AG10803 (cell line): ENCODE measurements at regions not wholly inside any gene's neighbourhood (a gene's known extent, or its start where the extent isn't known, plus 50 kb on each side); places are given as distances from the start of the nearest gene placed in this dataset.

ENCODE experiments used
- DNase-seq: peaks from one replicate; pipeline ENCODE4 v3.0.0; 2010; ENCODE audit warnings: low read depth
- H3K4me3 ChIP-seq: 2 replicates; pipeline ENCODE4 v1.5.1; 2011; ENCODE audit warnings: mild to moderate bottlenecking, low read length, control low read depth
- CTCF ChIP-seq: conservative IDR thresholded peaks from 2 replicates; pipeline ENCODE4 v1.5.1; 2011; ENCODE audit warnings: mild to moderate bottlenecking, low read length, control low read depth, inconsistent platforms

- no peak for DNase-seq
- TF ChIP-seq CTCF, result no peak
- H3K4me3 ChIP-seq, result no peak overlapping the region
Measured at GRCh38 chr10:107930037-107930436, 765.5 kb upstream of the SORCS1 start.

GRCh38 chr10:107924458-107924857 lies 760.0 kb upstream of the SORCS1 start:
- no peak overlapping the region for H3K4me3 ChIP-seq
- TF ChIP-seq CTCF, result no peak

GRCh38 chr10:107919626-107920235 lies 755.2 kb upstream of the SORCS1 start:
- H3K4me3 ChIP-seq, result no peak overlapping the region
- no peak for DNase-seq
- no peak for TF ChIP-seq CTCF

More at GRCh38 chr10:107924458-107924857, 760.0 kb upstream of the SORCS1 start:
- DNase-seq, result no peak

- TF ChIP-seq CTCF, result no peak
- no peak overlapping the region for H3K4me3 ChIP-seq
- DNase-seq, result no peak
Measured at GRCh38 chr10:107918171-107918570, 753.7 kb upstream of the SORCS1 start.

GRCh38 chr10:107915215-107915610 lies 750.7 kb upstream of the SORCS1 start:
- peak overlapping the region; percentile 53 for H3K4me3 ChIP-seq
- no peak for TF ChIP-seq CTCF
- DNase-seq, result peak; percentile 8

- TF ChIP-seq CTCF, result no peak
- DNase-seq, result peak; percentile 3
- H3K4me3 ChIP-seq, result peak overlapping the region; percentile 53
Measured at GRCh38 chr10:107914450-107915214, 750.1 kb upstream of the SORCS1 start.
